ENCODE measurements at regions not wholly inside any gene's neighbourhood (a gene's known extent, or its start where the extent isn't known, plus 50 kb on each side); places are given as distances from the start of the nearest gene placed in this dataset.
A peak's percentile ranks its signal among the peaks of the same experiment; 100 is the strongest.

GRCh38 chr6:139577763-139578604, 203.5 kb upstream of the CITED2 start:
- H3K9ac ChIP-seq, result no peak overlapping the region
- H3F3A ChIP-seq (ENCODE audit: low read depth), result no peaks in the 10 kb centered on the region
- no peak overlapping the region for H3K4me3 ChIP-seq
- no peaks in the 10 kb centered on the region for H3K4me1 ChIP-seq
- Mint-ChIP-seq H3K36me3 (no peaks in the 10 kb centered on the region), H3K4me3 (no peak overlapping the region), H3K4me1 (peaks cover 24% of the 10 kb centered on the region), H3K27ac (peak overlapping the region; percentile 22), H3K9me3 (no peaks in the 10 kb centered on the region), H3K27me3 (ENCODE audit: insufficient read depth, low read depth) (peaks cover 3% of the 10 kb centered on the region)
- H3K27ac ChIP-seq, result no peak overlapping the region
- no peak overlapping the region for H2AFZ ChIP-seq (replicated peaks)
- TF ChIP-seq EZH2 (IDR thresholded peaks at IDR 0.05) (no peak), EZH2phosphoT487 (IDR thresholded peaks at IDR 0.05) (no peak)
- TF ChIP-seq, protein P1, sequence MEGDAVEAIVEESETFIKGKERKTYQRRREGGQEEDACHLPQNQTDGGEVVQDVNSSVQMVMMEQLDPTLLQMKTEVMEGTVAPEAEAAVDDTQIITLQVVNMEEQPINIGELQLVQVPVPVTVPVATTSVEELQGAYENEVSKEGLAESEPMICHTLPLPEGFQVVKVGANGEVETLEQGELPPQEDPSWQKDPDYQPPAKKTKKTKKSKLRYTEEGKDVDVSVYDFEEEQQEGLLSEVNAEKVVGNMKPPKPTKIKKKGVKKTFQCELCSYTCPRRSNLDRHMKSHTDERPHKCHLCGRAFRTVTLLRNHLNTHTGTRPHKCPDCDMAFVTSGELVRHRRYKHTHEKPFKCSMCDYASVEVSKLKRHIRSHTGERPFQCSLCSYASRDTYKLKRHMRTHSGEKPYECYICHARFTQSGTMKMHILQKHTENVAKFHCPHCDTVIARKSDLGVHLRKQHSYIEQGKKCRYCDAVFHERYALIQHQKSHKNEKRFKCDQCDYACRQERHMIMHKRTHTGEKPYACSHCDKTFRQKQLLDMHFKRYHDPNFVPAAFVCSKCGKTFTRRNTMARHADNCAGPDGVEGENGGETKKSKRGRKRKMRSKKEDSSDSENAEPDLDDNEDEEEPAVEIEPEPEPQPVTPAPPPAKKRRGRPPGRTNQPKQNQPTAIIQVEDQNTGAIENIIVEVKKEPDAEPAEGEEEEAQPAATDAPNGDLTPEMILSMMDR (IDR thresholded peaks at IDR 0.05), result no peak
- H3K36me3 ChIP-seq, result no peaks in the 10 kb centered on the region
- H4K20me1 ChIP-seq (ENCODE audit: low read depth), result no peaks in the 10 kb centered on the region
- H3K4me2 ChIP-seq, result no peak overlapping the region
- no peaks in the 10 kb centered on the region for H3K27me3 ChIP-seq
- no peaks in the 10 kb centered on the region for H3K79me2 ChIP-seq (ENCODE audit: low read depth)
- no peaks in the 10 kb centered on the region for H3K9me3 ChIP-seq (ENCODE audit: low read depth)
- no peak for DNase-seq (ENCODE audit: low spot score)

GRCh38 chr6:139577124-139577762, 202.8 kb upstream of the CITED2 start:
- Mint-ChIP-seq H3K27ac (peak overlapping the region; percentile 22), H3K27me3 (ENCODE audit: insufficient read depth, low read depth) (peaks cover 3% of the 10 kb centered on the region), H3K4me1 (peaks cover 24% of the 10 kb centered on the region), H3K36me3 (no peaks in the 10 kb centered on the region), H3K4me3 (no peak overlapping the region), H3K9me3 (no peaks in the 10 kb centered on the region)
- H3K9me3 ChIP-seq (ENCODE audit: low read depth), result no peaks in the 10 kb centered on the region
- no peak for DNase-seq (ENCODE audit: low spot score)
- no peaks in the 10 kb centered on the region for H3K27me3 ChIP-seq
- H4K20me1 ChIP-seq (ENCODE audit: low read depth), result no peaks in the 10 kb centered on the region
- H3K79me2 ChIP-seq (ENCODE audit: low read depth), result no peaks in the 10 kb centered on the region
- no peak overlapping the region for H2AFZ ChIP-seq (replicated peaks)
- H3K4me3 ChIP-seq, result no peak overlapping the region
- TF ChIP-seq, protein P1 (IDR thresholded peaks at IDR 0.05), result no peak
- TF ChIP-seq EZH2phosphoT487 (IDR thresholded peaks at IDR 0.05) (no peak), EZH2 (IDR thresholded peaks at IDR 0.05) (no peak)
- no peak overlapping the region for H3K9ac ChIP-seq
- no peaks in the 10 kb centered on the region for H3K4me1 ChIP-seq
- no peak overlapping the region for H3K4me2 ChIP-seq
- H3K27ac ChIP-seq, result no peak overlapping the region
- no peaks in the 10 kb centered on the region for H3K36me3 ChIP-seq
- no peaks in the 10 kb centered on the region for H3F3A ChIP-seq (ENCODE audit: low read depth)

- Histone ChIP-seq H3K9ac (no peak overlapping the region), H3K4me3 (no peak overlapping the region), H3K27ac (no peak overlapping the region), H2AFZ (replicated peaks) (no peak overlapping the region), H3K4me2 (no peak overlapping the region), H3K4me1 (no peaks in the 10 kb centered on the region), H3F3A (ENCODE audit: low read depth) (no peaks in the 10 kb centered on the region), H3K27me3 (no peaks in the 10 kb centered on the region), H4K20me1 (ENCODE audit: low read depth) (no peaks in the 10 kb centered on the region), H3K79me2 (ENCODE audit: low read depth) (no peaks in the 10 kb centered on the region), H3K9me3 (ENCODE audit: low read depth) (no peaks in the 10 kb centered on the region), H3K36me3 (no peaks in the 10 kb centered on the region)
- Mint-ChIP-seq H3K4me1 (peaks cover 5% of the 10 kb centered on the region), H3K27me3 (ENCODE audit: insufficient read depth, low read depth) (peaks cover 3% of the 10 kb centered on the region), H3K4me3 (no peak overlapping the region), H3K36me3 (no peaks in the 10 kb centered on the region), H3K27ac (no peak overlapping the region), H3K9me3 (peaks cover 2% of the 10 kb centered on the region)
- DNase-seq (ENCODE audit: low spot score), result no peak
- TF ChIP-seq, protein P1 (IDR thresholded peaks at IDR 0.05), result no peak
- no peak for TF ChIP-seq EZH2phosphoT487 (IDR thresholded peaks at IDR 0.05)
- no peak for TF ChIP-seq EZH2 (IDR thresholded peaks at IDR 0.05)
Observed at GRCh38 chr6:139572001-139572400, 197.6 kb upstream of the CITED2 start.
